IMR-90 (cell line): ENCODE measurements at regions not wholly inside any gene's neighbourhood (a gene's known extent, or its start where the extent isn't known, plus 50 kb on each side); places are given as distances from the start of the nearest gene placed in this dataset.

ENCODE experiments used
- POLR2A ChIP-seq: IDR thresholded peaks from 2 replicates; pipeline ENCODE4 v1.6.1; 2012; ENCODE audit warnings: mild to moderate bottlenecking, low read depth, low read length
- TF ChIP-seq, protein P1 (sequence below): conservative IDR thresholded peaks from 2 replicates; pipeline ENCODE4 v1.5.1; 2012; ENCODE audit warnings: mild to moderate bottlenecking, low read depth, low read length, improper control_type of control experiment

DNA sequence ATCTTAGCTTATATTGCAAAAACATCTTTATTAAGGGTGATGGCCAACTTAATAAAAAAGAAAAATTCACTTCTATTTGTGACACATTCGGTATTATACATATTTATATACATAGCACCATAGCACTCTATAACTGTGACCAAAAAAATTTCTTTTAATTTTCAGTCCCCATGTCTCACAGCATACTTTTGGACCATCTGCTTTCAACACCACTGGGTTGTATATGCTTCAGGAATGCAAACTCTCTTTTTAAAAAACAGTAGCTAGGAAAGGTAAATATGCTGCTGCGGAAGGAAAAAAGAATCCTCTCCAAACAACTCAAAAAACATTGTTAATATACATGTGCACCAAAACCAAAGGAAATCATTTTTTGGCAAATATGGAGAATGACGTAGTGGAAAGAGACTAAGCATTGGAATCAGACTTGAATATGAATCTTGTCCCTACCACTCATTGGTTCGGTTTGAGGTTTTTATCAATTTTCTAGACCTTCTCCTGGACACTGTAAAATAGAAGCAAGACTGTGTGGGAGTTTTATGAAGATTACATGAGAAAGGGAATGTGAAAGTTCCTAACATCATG, 227.9 kb downstream of the BLID start:
- TF ChIP-seq, protein P1, sequence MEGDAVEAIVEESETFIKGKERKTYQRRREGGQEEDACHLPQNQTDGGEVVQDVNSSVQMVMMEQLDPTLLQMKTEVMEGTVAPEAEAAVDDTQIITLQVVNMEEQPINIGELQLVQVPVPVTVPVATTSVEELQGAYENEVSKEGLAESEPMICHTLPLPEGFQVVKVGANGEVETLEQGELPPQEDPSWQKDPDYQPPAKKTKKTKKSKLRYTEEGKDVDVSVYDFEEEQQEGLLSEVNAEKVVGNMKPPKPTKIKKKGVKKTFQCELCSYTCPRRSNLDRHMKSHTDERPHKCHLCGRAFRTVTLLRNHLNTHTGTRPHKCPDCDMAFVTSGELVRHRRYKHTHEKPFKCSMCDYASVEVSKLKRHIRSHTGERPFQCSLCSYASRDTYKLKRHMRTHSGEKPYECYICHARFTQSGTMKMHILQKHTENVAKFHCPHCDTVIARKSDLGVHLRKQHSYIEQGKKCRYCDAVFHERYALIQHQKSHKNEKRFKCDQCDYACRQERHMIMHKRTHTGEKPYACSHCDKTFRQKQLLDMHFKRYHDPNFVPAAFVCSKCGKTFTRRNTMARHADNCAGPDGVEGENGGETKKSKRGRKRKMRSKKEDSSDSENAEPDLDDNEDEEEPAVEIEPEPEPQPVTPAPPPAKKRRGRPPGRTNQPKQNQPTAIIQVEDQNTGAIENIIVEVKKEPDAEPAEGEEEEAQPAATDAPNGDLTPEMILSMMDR = no peak
- no peak for TF ChIP-seq POLR2A
